GM18520 (cell line): ENCODE measurements at regions not wholly inside any gene's neighbourhood (a gene's known extent, or its start where the extent isn't known, plus 50 kb on each side); places are given as distances from the start of the nearest gene placed in this dataset.
"Not testable (repeated sequence)": the region's sequence is repeated elsewhere in the genome, so short reads cannot be mapped to it uniquely, and the experiment has no call there.

Experiments
- ATAC-seq: cut with Tn5 transposase; IDR thresholded peaks from one replicate; pipeline ENCODE4 v1.9.1; 2021; ENCODE audit not compliant: unreplicated experiment

- not testable (repeated sequence) for ATAC-seq
Observed at GRCh38 chr6:168795611-168796010, 354.6 kb downstream of the SMOC2 start.

DNA sequence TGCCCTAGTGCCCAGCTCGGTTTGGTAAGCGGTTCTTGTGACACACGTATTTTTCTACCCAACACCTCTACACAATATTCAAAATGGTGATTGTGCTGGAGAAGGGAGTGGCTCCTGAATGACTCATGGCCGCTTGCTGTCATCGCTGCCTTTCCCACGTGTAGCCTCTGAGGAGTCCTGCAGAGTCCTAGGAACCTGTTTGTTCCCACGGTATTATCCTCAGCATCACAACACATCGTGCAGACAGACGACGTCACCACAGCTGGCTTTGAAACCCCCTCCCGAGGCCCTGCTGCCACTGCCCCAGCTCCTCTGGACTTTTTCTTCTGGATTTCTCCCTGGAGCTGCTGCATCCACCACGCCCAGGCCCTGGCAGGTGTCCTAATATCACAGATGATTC is 353.5 kb downstream of the SMOC2 start:
- ATAC-seq = no peak

DNA sequence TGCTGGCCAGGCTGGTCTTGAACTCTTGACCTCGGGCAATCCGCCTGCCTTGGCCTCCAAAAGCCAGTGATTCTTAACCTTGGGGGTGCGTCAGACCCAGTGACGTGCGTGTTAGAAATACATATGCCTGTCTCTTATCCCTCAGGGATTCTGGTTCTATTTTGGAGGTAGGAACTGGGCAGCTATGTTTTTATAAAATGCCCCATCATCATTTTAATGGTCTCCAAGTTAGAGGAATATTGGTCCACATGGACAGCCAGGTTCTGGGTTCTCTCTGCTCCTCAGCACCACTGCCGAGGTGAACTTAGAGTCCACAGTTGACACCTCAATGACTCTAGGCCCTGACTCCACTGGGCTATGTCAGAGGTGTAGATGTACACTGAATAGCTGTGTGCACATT is 352.7 kb downstream of the SMOC2 start:
- ATAC-seq = no peak

DNA sequence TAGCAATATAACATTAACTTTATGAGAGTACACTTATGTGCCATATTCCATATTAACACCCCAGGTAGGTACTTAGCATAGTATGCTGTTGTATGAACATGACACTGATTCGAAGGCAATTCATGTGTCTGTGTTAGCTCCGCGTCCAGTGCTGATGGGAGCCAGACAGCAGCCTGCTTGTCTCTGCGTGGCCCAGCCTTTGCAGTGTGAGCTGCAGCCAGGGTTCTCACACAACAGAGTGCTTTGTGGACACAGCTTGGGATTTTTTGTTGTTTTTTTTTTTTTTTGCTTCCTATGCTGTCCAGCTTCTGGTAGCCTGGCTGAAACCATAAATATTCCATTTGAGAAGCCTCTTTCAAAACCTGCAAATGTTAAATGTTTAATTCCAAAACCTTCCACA is 350.9 kb downstream of the SMOC2 start:
- no peak for ATAC-seq

DNA sequence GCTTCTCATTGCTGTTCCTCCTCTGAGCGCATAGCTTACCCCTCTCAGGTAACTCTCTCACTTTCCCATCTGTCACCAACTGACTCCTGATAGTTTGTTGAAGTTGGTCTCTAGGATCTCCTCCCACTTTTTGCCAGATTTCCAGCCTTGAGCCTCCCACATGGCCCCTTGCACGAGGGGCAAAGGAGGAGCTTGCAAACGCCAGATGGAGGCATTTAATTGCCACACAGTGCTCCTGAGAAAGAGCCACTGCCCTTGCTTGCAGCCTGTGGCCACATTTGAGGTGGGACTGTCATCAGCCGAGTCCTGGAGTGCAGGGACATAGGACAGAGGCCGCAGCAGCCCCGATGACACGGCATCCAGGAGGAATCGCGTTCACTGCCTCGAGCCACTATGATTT is 348.7 kb downstream of the SMOC2 start:
- no peak for ATAC-seq

DNA sequence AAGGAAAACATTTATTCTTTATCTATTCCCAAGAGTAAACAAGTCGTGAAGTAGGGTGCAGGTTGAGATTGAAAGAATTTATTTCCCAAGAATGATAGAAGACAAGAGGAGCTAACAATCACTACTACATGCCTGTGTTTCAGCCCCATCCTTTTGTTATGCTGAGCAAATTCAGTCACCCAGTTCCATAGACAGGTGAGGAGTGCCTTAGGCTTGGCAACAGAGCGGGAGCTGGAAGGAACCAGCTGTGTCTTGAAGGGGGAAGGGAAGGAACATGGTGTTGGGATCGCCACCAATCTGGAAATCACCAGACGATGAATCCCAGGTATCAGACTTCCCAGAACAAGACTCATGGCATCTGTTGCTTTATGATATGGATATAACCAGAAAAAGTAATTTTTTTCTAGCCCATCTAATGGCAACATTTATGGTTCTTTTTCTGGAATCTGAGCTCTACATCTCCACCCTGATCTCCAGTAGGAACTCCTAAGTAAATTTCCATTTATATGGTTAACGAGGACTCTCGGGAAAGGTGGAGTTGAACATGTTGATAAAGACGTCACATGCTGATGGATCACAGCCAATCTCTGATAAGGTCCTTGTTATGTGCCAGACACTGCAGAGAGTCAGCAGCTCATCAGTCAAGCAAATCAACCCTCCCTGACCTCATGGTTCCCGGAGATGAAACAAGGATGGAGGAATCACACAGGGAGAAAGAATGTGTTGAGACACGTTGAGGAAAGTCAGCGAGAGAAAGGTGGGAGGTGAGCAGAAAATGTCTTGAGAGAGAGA is 344.9 kb downstream of the SMOC2 start:
- ATAC-seq = no peak

DNA sequence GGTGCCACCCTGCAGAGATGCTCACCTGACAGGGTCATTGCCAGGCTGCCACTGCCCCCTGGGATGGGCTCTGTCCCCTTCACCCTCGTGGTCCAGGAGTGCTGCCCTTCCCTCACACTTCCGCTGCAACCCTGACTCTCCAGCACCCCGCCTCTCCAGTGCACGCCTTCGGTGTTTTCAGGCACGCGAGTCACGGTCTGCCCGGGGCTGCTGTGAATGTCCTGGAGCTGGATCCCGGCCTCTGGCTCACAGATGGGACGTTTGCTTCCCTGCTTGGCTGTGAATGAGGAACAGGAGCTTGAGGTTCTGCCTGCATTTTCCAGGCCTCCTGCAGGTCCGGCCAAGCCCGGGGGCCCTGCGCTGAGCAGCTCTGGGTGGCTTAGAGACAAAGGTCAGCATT is 343.4 kb downstream of the SMOC2 start:
- no peak for ATAC-seq

DNA sequence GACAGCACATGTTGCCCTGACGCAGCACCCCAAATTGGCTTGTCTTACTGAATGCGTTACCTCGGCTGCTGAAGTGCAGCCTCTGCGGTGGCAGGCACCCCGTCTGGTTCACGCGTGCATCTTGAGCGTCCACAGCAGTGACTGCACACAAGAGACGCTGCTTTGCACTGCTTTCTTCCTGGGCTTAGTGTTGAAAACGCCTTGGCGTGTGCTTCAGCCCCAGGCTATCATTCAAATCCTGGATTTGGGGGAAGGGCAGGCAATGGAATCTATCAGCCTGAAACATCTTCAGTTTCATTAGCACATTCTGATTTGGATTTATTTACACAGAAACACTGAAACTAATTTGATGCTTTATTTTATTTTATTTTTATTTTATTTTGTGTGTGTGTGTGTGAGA is 342.7 kb downstream of the SMOC2 start:
- no peak for ATAC-seq

DNA sequence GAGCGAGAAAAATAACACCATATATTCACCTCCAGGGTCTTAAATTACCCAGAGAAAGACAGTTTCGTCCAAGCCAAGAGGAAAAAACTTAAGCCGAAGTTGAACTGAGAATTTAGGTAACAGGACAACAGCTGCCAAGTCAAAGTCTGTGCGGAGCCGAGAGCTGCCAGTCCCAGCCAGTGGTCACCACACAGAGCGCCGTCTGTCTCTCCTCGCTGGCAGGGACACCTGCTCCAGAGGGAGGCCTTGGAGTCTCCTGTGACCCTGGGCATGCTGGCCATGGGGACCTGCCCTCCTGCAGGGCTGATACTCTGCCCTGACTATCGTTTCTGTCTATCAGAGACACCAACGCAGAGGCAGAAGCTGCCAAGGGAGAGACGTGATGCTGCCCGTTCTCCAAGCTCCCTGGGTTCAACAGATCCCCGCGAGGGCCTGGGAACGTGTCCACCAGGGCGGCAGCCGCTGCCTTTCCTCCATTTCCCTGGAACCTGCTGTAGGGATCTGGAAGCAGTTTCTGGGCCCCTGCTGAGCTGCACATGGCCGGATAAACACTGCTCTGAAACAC is 341.3 kb downstream of the SMOC2 start:
- no peak for ATAC-seq

DNA sequence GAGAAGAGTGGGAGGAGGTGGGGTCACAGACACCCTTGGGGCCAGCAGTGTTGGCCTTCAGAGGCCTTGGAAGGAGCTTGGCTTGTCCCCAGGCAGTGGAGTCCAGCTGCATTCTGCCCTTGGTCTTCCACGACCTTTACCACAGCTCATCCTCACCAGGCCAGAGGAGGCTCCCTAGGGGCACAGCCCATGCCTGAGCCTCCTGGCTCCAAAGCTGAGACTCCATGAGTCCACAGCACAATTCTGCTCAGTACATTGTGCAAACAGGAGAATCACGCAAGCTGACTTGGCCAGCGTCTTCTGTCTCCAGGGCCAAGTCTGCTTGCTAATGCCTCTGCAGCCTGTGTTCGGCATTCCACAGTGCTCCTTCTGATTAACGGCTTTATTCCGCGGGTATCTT is 337.2 kb downstream of the SMOC2 start:
- ATAC-seq = no peak

DNA sequence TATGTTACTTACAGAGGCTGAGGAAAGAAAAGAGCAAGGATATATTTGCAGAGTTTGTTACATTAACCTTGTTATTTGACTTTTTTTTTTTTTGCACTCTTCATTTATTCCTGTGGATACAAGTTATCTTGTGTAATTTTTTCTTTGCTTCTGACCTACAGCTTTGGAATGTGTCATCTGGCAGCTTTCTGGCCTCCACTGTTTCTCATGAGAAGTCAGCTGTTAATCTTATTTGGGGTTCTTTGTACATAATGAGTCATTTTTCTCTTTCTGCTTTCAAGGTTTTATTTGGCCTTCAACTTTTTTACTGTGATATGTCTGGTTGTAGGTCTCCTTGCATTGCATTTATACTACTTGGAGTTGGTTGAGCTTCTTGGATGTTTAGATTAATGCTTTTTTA is 333.4 kb downstream of the SMOC2 start:
- no peak for ATAC-seq

DNA sequence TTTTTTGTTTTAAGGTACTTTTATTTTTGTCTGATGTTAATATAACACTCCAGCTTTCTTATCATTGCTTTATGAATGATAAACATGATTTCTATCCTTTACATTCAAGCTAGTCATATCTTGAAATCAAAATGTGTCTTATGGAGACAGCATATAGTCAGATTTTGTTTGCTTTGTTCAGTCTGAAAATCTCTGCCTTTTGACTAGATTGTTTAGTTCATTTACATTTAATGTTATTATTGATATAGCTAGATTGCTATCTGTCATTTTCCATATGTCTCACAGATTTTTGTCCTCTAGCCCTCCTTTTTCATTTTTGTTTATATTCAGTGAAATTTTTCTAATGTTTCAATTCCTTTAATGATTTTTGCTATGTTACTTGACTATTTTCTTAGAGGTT is 332.8 kb downstream of the SMOC2 start:
- ATAC-seq = no peak

- ATAC-seq = no peak
Observed at GRCh38 chr6:168765752-168766151, 324.8 kb downstream of the SMOC2 start.

- ATAC-seq = no peak
Observed at GRCh38 chr6:168756009-168756634, 315.1 kb downstream of the SMOC2 start.

DNA sequence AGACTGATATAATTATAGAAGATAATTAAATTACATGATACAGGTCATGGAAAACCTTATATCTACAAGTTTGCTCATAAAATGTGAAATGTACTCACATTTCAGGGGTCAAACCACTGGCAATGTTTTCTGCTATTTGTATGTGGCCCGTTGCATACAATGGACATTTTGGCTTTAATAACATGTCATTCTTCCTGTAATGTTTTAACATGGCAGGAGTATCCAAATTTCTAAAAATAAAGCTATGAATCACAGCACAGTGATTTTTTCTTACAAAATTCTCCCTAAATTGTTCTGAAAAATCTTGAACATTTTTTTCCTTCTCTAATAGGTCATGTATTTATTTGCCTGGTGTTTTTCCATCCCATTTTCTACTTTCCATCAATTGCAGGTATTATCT is 305.7 kb downstream of the SMOC2 start:
- ATAC-seq = no peak

DNA sequence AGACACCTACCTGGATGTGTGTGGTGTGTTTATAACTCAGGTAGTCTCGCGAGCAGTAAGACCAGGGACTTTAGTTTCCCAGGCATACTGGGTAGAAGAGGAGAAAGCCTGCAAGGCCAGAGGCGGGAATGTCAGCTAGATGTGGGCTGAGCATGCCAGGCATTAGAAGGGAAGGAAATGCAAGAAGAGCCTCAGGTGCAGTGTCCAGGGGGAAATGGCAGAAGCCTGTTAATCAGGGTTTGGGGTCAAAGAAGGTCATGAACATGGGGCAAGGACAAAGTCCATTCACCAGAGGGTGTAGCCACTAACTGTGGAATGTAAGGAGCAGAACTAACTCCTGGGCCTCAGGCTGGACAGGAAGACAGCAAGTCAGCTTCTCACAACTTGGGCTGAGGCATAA is 305.0 kb downstream of the SMOC2 start:
- no peak for ATAC-seq

- no peak for ATAC-seq
Observed at GRCh38 chr6:168744861-168745260, 303.9 kb downstream of the SMOC2 start.

GRCh38 chr6:168741942-168742782 is 301.2 kb downstream of the SMOC2 start:
- ATAC-seq = no peak

DNA sequence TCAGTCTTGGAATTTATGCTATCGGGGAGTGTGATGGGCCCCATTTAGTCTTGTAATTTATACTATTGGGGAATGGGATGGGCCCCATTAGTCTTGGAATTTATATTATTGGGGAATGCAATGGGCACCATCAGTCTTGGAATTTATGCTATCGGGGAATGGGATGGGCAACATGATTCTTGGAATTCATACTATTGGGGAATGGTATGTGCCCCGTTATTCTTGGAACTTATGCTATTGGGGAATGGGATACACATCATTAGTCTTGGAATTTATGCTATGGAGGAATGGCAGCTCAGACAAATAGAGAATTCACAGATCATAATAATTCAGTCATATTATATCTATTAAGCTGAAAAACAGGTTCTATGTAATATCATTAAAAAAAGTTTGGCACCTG is 300.3 kb downstream of the SMOC2 start:
- no peak for ATAC-seq

GRCh38 chr6:168739381-168739780 is 298.4 kb downstream of the SMOC2 start:
- no peak for ATAC-seq

DNA sequence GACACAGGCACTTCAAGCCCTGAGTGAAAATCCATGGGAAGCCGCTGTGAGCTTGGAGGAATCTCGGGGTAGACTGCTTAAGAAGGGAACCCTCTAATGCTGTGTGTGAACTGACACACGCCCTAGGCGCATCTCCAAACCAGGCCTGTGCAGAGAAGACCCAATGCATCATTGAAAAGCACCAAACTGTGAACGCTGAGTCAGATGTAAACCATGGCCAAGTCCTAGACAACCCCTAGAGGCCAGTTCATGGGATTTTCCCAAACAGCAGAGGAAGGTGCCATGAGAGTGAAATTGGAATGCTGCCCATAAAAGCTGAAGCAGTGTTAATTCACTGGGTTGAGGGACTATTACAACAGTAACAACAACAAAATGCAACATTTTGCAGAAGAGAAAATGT is 296.5 kb downstream of the SMOC2 start:
- no peak for ATAC-seq

GRCh38 chr6:168737014-168737413 is 296.0 kb downstream of the SMOC2 start:
- no peak for ATAC-seq
